Activated CD8-positive, alpha-beta T cell treated with anti-CD3 and anti-CD28 coated beads, Interleukin-2, amount 10 ng/mL, durations not matched to agents 7 days and 5 days (primary cell): ENCODE measurements at regions not wholly inside any gene's neighbourhood (a gene's known extent, or its start where the extent isn't known, plus 50 kb on each side); places are given as distances from the start of the nearest gene placed in this dataset.
"Not testable (repeated sequence)": the region's sequence is repeated elsewhere in the genome, so short reads cannot be mapped to it uniquely, and the experiment has no call there.

Experiments used
- ATAC-seq: fragments of 150-1000 bp; cut with Tn5 transposase; one replicate; pipeline ENCODE4 v1.10.0; 2021; ENCODE audit warnings: moderate library complexity
- CTCF ChIA-PET: fragments of 350-600 bp; sonication (Branson Sonifier 250); formaldehyde crosslinking; loops from one replicate; lab custom pipeline; 2021; ENCODE audit warnings: antibody characterized with exemption; lab: Charles Lee
- POLR2A ChIA-PET: fragments of 350-600 bp; sonication (Branson Sonifier 250); formaldehyde crosslinking; loops from one replicate; lab custom pipeline; 2021; ENCODE audit warnings: antibody characterized with exemption; lab: Charles Lee
- DNase-seq: peaks from one replicate; pipeline ENCODE4 v3.0.0-alpha.2; 2020
- H3K27ac Mint-ChIP-seq: one replicate; pipeline ENCODE4 v1.8.0; 2021; ENCODE audit warnings: mild to moderate bottlenecking, mixed read lengths
- H3K27me3 Mint-ChIP-seq: one replicate; pipeline ENCODE4 v1.8.0; 2021; ENCODE audit warnings: low read depth, mixed read lengths
- H3K36me3 Mint-ChIP-seq: one replicate; pipeline ENCODE4 v1.8.0; 2021; ENCODE audit warnings: low read depth, mixed read lengths
- H3K4me1 Mint-ChIP-seq: one replicate; pipeline ENCODE4 v1.8.0; 2021; ENCODE audit warnings: low read depth, mixed read lengths
- H3K4me3 Mint-ChIP-seq: one replicate; pipeline ENCODE4 v1.8.0; 2021; ENCODE audit warnings: mild to moderate bottlenecking, mixed read lengths
- H3K9me3 Mint-ChIP-seq: one replicate; pipeline ENCODE4 v1.8.0; 2022; ENCODE audit warnings: mixed read lengths; ENCODE audit not compliant: insufficient read depth

GRCh38 chr16:17559394-17559793 lies 88.6 kb upstream of the XYLT1 start:
- CTCF ChIA-PET, result interaction anchor here (1.3 to 3.4 kb wide), 2 partner anchors 20 to 29 kb away, joined by 3 to 17 read pairs; no protein-coding TSS in a partner anchor
- no peaks in the 10 kb centered on the region for H3K4me1 Mint-ChIP-seq

GRCh38 chr16:17557949-17558348 lies 87.2 kb upstream of the XYLT1 start:
- Mint-ChIP-seq H3K27ac (no peak overlapping the region), H3K9me3 (no peaks in the 10 kb centered on the region), H3K36me3 (no peaks in the 10 kb centered on the region), H3K27me3 (peaks cover 14% of the 10 kb centered on the region), H3K4me1 (no peaks in the 10 kb centered on the region), H3K4me3 (no peak overlapping the region)
- ChIA-PET POLR2A (interaction anchor here (0.6 kb wide), 1 partner anchor 561 kb away, joined by 3 read pairs; no protein-coding TSS in a partner anchor), CTCF (interaction anchor here (0.9 to 3.6 kb wide), 4 partner anchors 8 to 29 kb away, joined by 3 to 26 read pairs (median 4); no protein-coding TSS in a partner anchor)
- DNase-seq, result no peak
- ATAC-seq, result no peak

More at GRCh38 chr16:17559394-17559793, 88.6 kb upstream of the XYLT1 start:
- no peak for DNase-seq
- Mint-ChIP-seq H3K9me3 (no peaks in the 10 kb centered on the region), H3K27ac (no peak overlapping the region), H3K36me3 (no peaks in the 10 kb centered on the region), H3K27me3 (peaks cover 13% of the 10 kb centered on the region), H3K4me3 (no peak overlapping the region)
- POLR2A ChIA-PET, result no interaction called here
- no peak for ATAC-seq

- POLR2A ChIA-PET, result no interaction called here
- Mint-ChIP-seq H3K9me3 (no peaks in the 10 kb centered on the region), H3K27ac (no peak overlapping the region), H3K4me3 (no peak overlapping the region), H3K27me3 (peaks cover 14% of the 10 kb centered on the region), H3K4me1 (no peaks in the 10 kb centered on the region), H3K36me3 (no peaks in the 10 kb centered on the region)
- no peak for ATAC-seq
- no peak for DNase-seq
- CTCF ChIA-PET, result interaction anchor here (0.9 to 3.6 kb wide), 5 partner anchors 9 to 28 kb away, joined by 3 to 26 read pairs (median 4); no protein-coding TSS in a partner anchor
These were observed 86.7 kb upstream of the XYLT1 start for GRCh38 chr16:17557480-17557879.

- no peaks in the 10 kb centered on the region for H3K36me3 Mint-ChIP-seq
- POLR2A ChIA-PET, result no interaction called here
- DNase-seq (no peak), ATAC-seq (no peak)
- H3K27me3 Mint-ChIP-seq, result peaks cover 15% of the 10 kb centered on the region
- no peak overlapping the region for H3K27ac Mint-ChIP-seq
- CTCF ChIA-PET, result interaction anchor here (1.0 to 3.6 kb wide), 6 partner anchors 10 to 683 kb away, joined by 3 to 26 read pairs (median 4); no protein-coding TSS in a partner anchor
- no peak overlapping the region for H3K4me3 Mint-ChIP-seq
- no peaks in the 10 kb centered on the region for H3K9me3 Mint-ChIP-seq
- no peaks in the 10 kb centered on the region for H3K4me1 Mint-ChIP-seq
These were observed 85.7 kb upstream of the XYLT1 start for GRCh38 chr16:17556276-17557052.

- H3K36me3 Mint-ChIP-seq, result no peaks in the 10 kb centered on the region
- POLR2A ChIA-PET, result no interaction called here
- H3K4me3 Mint-ChIP-seq, result no peak overlapping the region
- CTCF ChIA-PET, result interaction anchor here (3.6 kb wide), 1 partner anchor 24 kb away, joined by 26 read pairs; no protein-coding TSS in a partner anchor
- H3K27ac Mint-ChIP-seq, result no peak overlapping the region
- ATAC-seq (no peak), DNase-seq (no peak)
- H3K27me3 Mint-ChIP-seq, result peaks cover 18% of the 10 kb centered on the region
- no peaks in the 10 kb centered on the region for H3K9me3 Mint-ChIP-seq
- H3K4me1 Mint-ChIP-seq, result no peaks in the 10 kb centered on the region
These were observed 84.4 kb upstream of the XYLT1 start for GRCh38 chr16:17555176-17555575.

GRCh38 chr16:17552351-17552750 lies 81.6 kb upstream of the XYLT1 start:
- CTCF ChIA-PET, result no interaction called here

GRCh38 chr16:17551682-17552081 lies 80.9 kb upstream of the XYLT1 start:
- H3K4me3 Mint-ChIP-seq, result not testable (repeated sequence)

More at GRCh38 chr16:17552351-17552750, 81.6 kb upstream of the XYLT1 start:
- H3K36me3 Mint-ChIP-seq, result no peaks in the 10 kb centered on the region
- DNase-seq (no peak), ATAC-seq (no peak)
- no peak overlapping the region for H3K27ac Mint-ChIP-seq
- peaks cover 17% of the 10 kb centered on the region for H3K27me3 Mint-ChIP-seq
- H3K4me1 Mint-ChIP-seq, result no peaks in the 10 kb centered on the region
- no peaks in the 10 kb centered on the region for H3K9me3 Mint-ChIP-seq
- POLR2A ChIA-PET, result no interaction called here
- H3K4me3 Mint-ChIP-seq, result no peak overlapping the region

GRCh38 chr16:17548825-17549224 lies 78.1 kb upstream of the XYLT1 start:
- H3K4me3 Mint-ChIP-seq, result no peak overlapping the region
- ChIA-PET POLR2A (no interaction called here), CTCF (no interaction called here)
- no peak overlapping the region for H3K27ac Mint-ChIP-seq
- DNase-seq (no peak), ATAC-seq (no peak)
- H3K27me3 Mint-ChIP-seq, result peaks cover 12% of the 10 kb centered on the region
- no peaks in the 10 kb centered on the region for H3K9me3 Mint-ChIP-seq
- no peaks in the 10 kb centered on the region for H3K4me1 Mint-ChIP-seq
- no peaks in the 10 kb centered on the region for H3K36me3 Mint-ChIP-seq

More at GRCh38 chr16:17551682-17552081, 80.9 kb upstream of the XYLT1 start:
- H3K27ac Mint-ChIP-seq, H3K9me3 Mint-ChIP-seq, ATAC-seq, H3K36me3 Mint-ChIP-seq, POLR2A ChIA-PET, DNase-seq, H3K4me1 Mint-ChIP-seq, CTCF ChIA-PET: not testable (repeated sequence)
- peaks cover 17% of the 10 kb centered on the region for H3K27me3 Mint-ChIP-seq

- no peaks in the 10 kb centered on the region for H3K9me3 Mint-ChIP-seq
- DNase-seq (no peak), ATAC-seq (no peak)
- POLR2A ChIA-PET, result no interaction called here
- no peak overlapping the region for H3K27ac Mint-ChIP-seq
- H3K36me3 Mint-ChIP-seq, result no peaks in the 10 kb centered on the region
- H3K27me3 Mint-ChIP-seq, result peaks cover 8% of the 10 kb centered on the region
- no peaks in the 10 kb centered on the region for H3K4me1 Mint-ChIP-seq
- no peak overlapping the region for H3K4me3 Mint-ChIP-seq
- CTCF ChIA-PET, result interaction anchor here (0.9 to 1.2 kb wide), 2 partner anchors 11 to 34 kb away, joined by 3 to 4 read pairs; no protein-coding TSS in a partner anchor
These were observed 74.0 kb upstream of the XYLT1 start for GRCh38 chr16:17544785-17545184.

- DNase-seq, result no peak
- no peaks in the 10 kb centered on the region for H3K4me1 Mint-ChIP-seq
These were observed 73.5 kb upstream of the XYLT1 start for GRCh38 chr16:17544304-17544703.

GRCh38 chr16:17543073-17543472 lies 72.3 kb upstream of the XYLT1 start:
- Mint-ChIP-seq H3K4me1 (no peaks in the 10 kb centered on the region), H3K36me3 (no peaks in the 10 kb centered on the region), H3K4me3 (no peak overlapping the region), H3K9me3 (no peaks in the 10 kb centered on the region), H3K27me3 (peaks cover 5% of the 10 kb centered on the region), H3K27ac (no peak overlapping the region)
- ChIA-PET POLR2A (no interaction called here), CTCF (interaction anchor here (0.8 kb wide), 1 partner anchor 11 kb away, joined by 3 read pairs; no protein-coding TSS in a partner anchor)
- DNase-seq, result no peak
- ATAC-seq, result no peak

More at GRCh38 chr16:17544304-17544703, 73.5 kb upstream of the XYLT1 start:
- H3K27me3 Mint-ChIP-seq, result peaks cover 6% of the 10 kb centered on the region
- H3K36me3 Mint-ChIP-seq, result no peaks in the 10 kb centered on the region
- ChIA-PET POLR2A (no interaction called here), CTCF (no interaction called here)
- no peaks in the 10 kb centered on the region for H3K9me3 Mint-ChIP-seq
- H3K4me3 Mint-ChIP-seq, result no peak overlapping the region
- ATAC-seq, result no peak
- H3K27ac Mint-ChIP-seq, result no peak overlapping the region

GRCh38 chr16:17541324-17541723 lies 70.6 kb upstream of the XYLT1 start:
- ChIA-PET CTCF (interaction anchor here (0.5 to 1.1 kb wide), 2 partner anchors 12 to 25 kb away, joined by 3 read pairs; no protein-coding TSS in a partner anchor), POLR2A (interaction anchor here (0.7 kb wide), 1 partner anchor 642 kb away, joined by 3 read pairs; no protein-coding TSS in a partner anchor)
- Mint-ChIP-seq H3K36me3 (no peaks in the 10 kb centered on the region), H3K27me3 (peaks cover 2% of the 10 kb centered on the region), H3K4me1 (no peaks in the 10 kb centered on the region), H3K4me3 (no peak overlapping the region), H3K27ac (no peak overlapping the region), H3K9me3 (no peaks in the 10 kb centered on the region)
- ATAC-seq (no peak), DNase-seq (no peak)
